ENCODE measurements at regions not wholly inside any gene's neighbourhood (a gene's known extent, or its start where the extent isn't known, plus 50 kb on each side); places are given as distances from the start of the nearest gene placed in this dataset.
"Not testable (repeated sequence)": the region's sequence is repeated elsewhere in the genome, so short reads cannot be mapped to it uniquely, and the experiment has no call there.

DNA sequence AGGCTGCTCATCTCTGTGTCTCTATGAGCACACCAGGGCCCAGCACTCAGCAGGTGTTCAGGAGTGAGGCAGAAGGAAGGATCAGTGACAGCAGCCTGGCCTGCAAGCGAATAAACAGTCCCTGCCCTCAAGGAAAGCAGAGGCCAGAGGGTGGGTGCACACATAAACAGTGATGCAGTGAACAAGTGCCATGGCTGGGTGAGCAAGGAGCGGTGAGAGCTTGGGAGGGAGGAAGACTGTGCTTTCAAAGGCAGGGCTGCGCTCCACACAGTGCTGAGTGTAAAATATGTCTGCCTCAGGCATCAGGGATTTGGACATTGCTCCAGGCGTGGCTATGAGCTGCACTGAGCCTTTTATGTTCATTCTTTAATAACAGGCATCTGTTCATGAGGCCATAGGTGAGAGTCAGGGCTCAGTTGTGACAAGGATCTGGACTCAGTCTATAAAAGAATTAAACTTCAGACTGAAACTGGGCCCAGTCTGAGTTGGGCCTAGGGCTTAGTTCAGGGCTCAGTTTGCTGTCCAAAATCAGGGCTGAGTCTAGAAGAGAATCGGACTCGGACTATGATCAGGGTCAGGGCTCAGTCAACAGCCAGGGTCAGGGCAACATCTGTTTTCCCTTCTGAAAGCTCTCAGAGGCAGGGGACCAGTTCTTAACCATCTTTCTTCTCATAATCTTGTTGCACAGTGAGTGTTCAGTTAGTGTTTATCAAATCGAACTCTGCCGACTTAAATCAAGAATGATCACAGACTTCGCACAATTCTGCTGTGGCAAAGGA, 213.7 kb downstream of the FOXD2 start:
- ATAC-seq (no peak), DNase-seq (no peak)
- Mint-ChIP-seq H3K36me3 (ENCODE audit: low read depth) (no peaks in the 10 kb centered on the region), H3K27ac (no peak overlapping the region), H3K4me3 (no peak overlapping the region), H3K4me1 (peaks cover 3% of the 10 kb centered on the region), H3K27me3 (peaks cover 54% of the 10 kb centered on the region)
- H3K9me3 ChIP-seq (ENCODE audit: control insufficient read depth, low read length, poor library complexity, severe bottlenecking): no peaks in the 10 kb centered on the region

DNA sequence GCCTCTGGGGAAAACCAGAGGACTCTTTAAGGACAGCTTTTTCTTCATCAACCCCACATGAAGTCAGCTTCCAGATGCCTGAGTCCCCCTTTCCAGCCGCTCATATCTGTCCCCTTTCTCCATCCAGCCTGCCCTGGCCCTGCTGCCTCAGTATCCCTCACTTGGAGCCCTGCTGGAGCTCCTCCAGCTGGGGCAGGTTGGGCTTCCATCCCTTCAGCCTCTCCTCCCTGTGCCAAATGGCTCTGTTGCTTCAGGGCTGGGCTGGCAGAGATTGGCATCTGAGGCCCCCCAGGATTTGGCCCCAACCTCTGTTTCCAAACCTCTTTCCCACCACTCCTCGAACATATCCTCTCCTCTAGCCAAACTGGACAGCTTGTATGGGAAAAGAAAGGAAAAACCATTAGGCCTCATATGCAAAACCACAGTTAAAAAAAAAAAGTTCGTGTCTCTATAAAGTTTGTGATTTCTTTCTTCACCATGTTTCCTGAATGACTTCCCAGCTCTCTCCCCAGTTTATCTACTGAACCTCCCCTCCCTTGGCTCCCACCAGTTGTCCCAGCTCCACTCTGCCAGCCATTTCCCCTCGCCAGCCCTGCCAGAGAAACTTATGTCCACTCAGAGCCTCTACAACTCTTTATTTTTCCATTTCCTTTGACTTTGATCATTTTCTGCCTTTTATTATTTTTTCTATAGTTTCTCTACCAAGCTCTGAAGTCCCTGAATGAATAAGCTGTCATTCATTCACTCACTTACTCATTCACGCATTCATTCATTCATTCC, 217.9 kb downstream of the FOXD2 start:
- ATAC-seq (no peak), DNase-seq (no peak)
- no peak overlapping the region for H3K4me3 Mint-ChIP-seq
- no peaks in the 10 kb centered on the region for H3K9me3 ChIP-seq (ENCODE audit: control insufficient read depth, low read length, poor library complexity, severe bottlenecking)
- no peaks in the 10 kb centered on the region for H3K36me3 Mint-ChIP-seq (ENCODE audit: low read depth)
- H3K4me1 Mint-ChIP-seq: no peaks in the 10 kb centered on the region
- H3K27ac Mint-ChIP-seq: no peak overlapping the region
- peaks cover 68% of the 10 kb centered on the region for H3K27me3 Mint-ChIP-seq

DNA sequence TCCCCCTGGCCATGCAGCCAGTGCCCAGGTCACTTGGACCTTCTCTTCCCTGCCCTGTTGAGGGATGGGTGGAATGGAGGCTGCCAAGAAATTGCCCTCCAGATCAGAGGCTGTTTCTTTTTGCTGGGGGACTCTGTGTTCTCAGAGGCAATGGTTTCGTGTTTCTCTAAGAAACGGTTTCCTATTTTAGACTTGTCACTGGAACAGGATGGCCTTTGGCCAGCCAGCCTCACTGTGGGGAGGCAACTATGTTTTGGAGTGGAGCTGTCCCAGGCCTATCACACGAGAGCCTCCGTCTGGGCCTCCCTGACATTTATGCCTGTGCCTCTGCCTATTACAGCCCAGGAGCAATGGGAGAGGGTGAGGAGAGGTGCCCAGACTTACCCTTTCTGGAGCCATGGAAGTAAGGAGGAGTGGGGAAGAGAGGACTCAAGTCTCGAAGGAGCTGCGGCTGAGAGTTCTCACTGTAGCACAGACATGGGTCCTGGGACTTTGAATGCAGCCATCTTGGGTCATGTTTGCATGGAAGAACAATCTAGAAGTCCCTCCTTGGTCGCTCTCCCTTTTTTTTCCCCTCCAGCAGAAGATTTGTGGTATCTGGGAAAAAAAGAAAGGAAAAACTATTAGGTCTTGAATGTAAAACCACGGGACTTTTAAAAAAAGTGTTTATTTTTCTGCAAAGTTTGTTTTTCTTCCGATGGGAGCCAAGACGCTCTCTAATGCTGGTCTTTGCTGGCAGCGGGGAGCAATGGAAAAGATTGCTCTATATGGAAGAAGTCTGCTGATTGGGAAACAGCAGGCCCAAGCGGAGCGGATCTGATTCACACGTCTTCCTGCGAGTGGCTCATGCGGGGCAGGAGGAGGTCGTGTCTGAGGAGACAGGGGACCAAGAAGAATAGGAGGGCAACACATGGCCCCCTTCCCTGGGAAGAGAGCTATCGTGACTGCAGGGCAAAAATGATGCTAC, 219.2 kb downstream of the FOXD2 start:
- no peak overlapping the region for H3K27ac Mint-ChIP-seq
- no peaks in the 10 kb centered on the region for H3K9me3 ChIP-seq (ENCODE audit: control insufficient read depth, low read length, poor library complexity, severe bottlenecking)
- no peak for DNase-seq
- H3K36me3 Mint-ChIP-seq (ENCODE audit: low read depth): no peaks in the 10 kb centered on the region
- peaks cover 62% of the 10 kb centered on the region for H3K27me3 Mint-ChIP-seq
- ATAC-seq: no peak
- no peaks in the 10 kb centered on the region for H3K4me1 Mint-ChIP-seq
- no peak overlapping the region for H3K4me3 Mint-ChIP-seq

DNA sequence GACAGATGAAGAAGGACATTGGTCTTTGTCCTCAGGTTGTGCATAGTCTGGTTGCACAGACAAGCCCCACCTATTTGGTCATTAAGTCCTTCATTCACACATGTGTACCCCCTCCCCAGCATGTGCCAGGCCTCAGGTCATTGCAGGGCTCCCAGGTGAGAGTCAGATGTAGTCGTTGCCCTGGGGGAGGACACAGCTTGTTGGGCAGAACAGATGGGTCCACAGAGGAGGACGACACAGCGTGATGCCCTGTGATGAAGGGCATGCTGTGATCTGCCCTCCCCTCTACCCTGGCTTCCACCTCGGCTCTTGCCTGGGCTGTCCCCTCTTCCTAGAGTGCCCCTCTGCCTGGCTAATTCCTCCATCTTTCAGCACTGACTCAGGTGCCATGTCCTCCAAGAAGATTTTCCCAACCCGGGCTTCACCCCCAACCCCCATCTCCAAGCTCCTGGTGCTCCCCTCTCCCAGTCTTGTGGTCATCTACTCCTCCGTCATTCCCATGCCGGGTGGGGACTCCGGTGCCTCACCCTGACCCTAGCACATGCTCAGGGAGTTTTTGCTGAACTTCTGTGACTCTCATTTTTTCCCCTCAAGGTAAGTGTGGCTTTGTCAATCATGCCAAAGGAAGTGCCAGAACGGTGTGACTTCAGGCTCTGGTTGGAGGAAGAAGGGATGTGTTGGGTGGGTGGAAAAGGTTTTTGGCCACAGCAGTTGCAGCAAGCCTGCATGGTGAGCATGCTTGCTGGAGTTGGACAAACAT, 220.5 kb downstream of the FOXD2 start:
- H3K9me3 ChIP-seq (ENCODE audit: control insufficient read depth, low read length, poor library complexity, severe bottlenecking): no peaks in the 10 kb centered on the region
- ATAC-seq (no peak), DNase-seq (no peak)
- no peak overlapping the region for H3K4me3 Mint-ChIP-seq
- H3K36me3 Mint-ChIP-seq (ENCODE audit: low read depth): no peaks in the 10 kb centered on the region
- H3K27me3 Mint-ChIP-seq: peaks cover 60% of the 10 kb centered on the region
- H3K4me1 Mint-ChIP-seq: peaks cover 3% of the 10 kb centered on the region
- no peak overlapping the region for H3K27ac Mint-ChIP-seq

DNA sequence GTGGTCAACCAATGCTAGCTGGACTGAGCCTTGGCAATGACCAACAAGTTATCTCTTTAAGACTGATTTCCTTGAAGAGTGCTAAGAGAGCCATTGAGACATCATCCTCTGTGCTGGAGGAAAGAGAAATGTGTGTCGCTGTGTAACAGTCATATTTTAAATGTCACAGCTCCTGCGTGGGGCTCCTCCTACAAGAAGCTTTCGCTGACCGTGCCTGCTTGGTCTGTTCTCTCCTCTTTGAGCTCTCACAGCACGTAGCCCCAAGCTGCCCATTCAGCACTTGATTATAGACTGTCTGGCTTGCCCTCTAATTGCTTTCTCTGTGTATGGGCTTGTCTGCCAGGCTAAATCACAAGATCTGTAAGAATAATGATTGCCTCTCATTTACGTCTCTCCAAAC, 221.3 kb downstream of the FOXD2 start:
- Mint-ChIP-seq H3K4me1 (peaks cover 3% of the 10 kb centered on the region), H3K36me3 (ENCODE audit: low read depth) (no peaks in the 10 kb centered on the region), H3K27ac (no peak overlapping the region), H3K4me3 (no peak overlapping the region), H3K27me3 (peaks cover 54% of the 10 kb centered on the region)
- ATAC-seq (no peak), DNase-seq (no peak)
- H3K9me3 ChIP-seq (ENCODE audit: control insufficient read depth, low read length, poor library complexity, severe bottlenecking): no peaks in the 10 kb centered on the region

DNA sequence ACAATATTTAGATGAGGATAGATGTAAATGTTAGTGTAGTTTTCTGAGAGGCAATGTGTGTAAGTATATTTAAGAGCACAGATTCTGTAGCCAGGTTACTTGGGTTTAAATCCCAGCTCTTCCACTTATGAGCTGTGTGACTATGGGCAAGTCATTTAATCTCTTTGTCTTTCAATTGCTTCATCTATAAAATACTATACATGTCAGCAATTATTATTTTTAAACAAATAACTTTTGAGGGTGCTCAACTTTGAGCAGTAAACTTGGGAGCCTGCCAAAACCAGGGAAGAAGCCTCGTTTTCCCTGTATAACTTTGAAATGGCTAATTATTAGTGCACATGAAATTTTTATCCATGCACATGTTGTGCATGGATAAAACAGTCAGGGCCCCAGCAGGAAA, 222.8 kb downstream of the FOXD2 start:
- Mint-ChIP-seq H3K36me3 (ENCODE audit: low read depth) (no peaks in the 10 kb centered on the region), H3K27ac (no peak overlapping the region), H3K4me3 (no peak overlapping the region), H3K4me1 (peaks cover 3% of the 10 kb centered on the region), H3K27me3 (peaks cover 41% of the 10 kb centered on the region)
- DNase-seq: no peak
- H3K9me3 ChIP-seq (ENCODE audit: control insufficient read depth, low read length, poor library complexity, severe bottlenecking): no peaks in the 10 kb centered on the region
- ATAC-seq: no peak

DNA sequence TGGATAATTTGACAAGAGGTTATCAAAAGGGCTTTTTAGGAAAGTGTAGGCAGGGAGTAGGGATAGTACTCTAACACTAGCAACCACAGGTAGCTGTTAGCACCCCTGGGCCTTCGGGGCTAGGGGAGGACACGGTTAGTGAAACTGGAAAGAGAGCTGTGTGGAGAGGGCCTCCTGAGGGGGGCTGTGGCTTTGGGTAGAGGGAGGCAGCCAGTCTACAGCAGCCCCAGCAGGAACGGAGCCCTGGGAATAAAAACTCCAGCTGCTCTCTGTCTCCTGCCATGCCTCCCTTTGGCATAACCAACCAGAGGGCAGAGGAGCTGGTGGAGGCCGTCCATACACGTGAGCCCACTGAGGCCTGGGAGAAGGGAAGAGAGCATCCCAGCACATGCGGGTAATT, 223.2 kb downstream of the FOXD2 start:
- Mint-ChIP-seq H3K4me3 (no peak overlapping the region), H3K27ac (no peak overlapping the region), H3K4me1 (peaks cover 3% of the 10 kb centered on the region), H3K36me3 (ENCODE audit: low read depth) (no peaks in the 10 kb centered on the region), H3K27me3 (peaks cover 37% of the 10 kb centered on the region)
- ATAC-seq (no peak), DNase-seq (no peak)
- H3K9me3 ChIP-seq (ENCODE audit: control insufficient read depth, low read length, poor library complexity, severe bottlenecking): no peaks in the 10 kb centered on the region

DNA sequence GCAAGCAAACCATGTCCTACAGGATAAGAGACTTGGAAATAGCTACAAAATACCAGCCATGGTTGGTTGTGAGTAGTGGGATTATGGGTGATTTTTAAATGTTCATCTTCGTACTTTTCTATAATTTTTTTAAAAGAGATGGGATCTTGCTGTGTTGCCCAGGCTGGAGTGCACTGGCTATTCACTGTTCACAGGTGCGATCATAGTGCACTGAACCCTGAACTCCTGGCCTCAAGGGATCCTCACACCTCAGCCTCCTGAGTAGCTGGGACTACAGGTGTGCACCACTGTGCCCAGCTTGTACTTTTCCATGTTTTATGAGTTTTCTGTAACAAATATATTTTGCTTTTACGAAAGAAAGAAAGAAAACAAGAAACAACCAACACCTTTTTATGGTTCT, 224.2 kb downstream of the FOXD2 start:
- peaks cover 27% of the 10 kb centered on the region for H3K27me3 Mint-ChIP-seq
- H3K9me3 ChIP-seq (ENCODE audit: control insufficient read depth, low read length, poor library complexity, severe bottlenecking): no peaks in the 10 kb centered on the region
- H3K36me3 Mint-ChIP-seq (ENCODE audit: low read depth): no peaks in the 10 kb centered on the region
- no peak overlapping the region for H3K27ac Mint-ChIP-seq
- no peak overlapping the region for H3K4me3 Mint-ChIP-seq
- H3K4me1 Mint-ChIP-seq: peaks cover 3% of the 10 kb centered on the region
- ATAC-seq: no peak
- no peak for DNase-seq

DNA sequence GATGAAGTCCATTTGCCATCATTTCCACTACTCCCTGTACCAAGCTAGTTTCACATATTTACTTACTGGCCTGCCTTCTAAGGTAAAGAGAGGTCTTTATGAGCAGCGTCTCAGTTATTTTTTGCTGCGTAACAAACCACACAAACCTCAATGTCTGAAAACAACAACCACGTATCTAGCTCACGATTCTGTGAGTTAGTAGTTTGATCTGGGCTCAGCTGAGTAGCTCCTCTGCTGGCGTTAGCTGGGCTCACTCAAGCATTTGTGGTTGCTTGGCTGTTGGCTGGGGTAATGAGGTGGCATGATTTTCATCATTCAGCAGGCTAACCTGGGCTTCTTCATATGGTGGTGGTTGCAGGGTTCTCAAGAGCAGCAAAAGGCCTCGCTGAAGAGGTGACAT, 225.4 kb downstream of the FOXD2 start:
- H3K4me1 Mint-ChIP-seq: peaks cover 3% of the 10 kb centered on the region
- H3K27ac Mint-ChIP-seq: no peak overlapping the region
- no peak overlapping the region for H3K4me3 Mint-ChIP-seq
- ATAC-seq (no peak), DNase-seq (no peak)
- no peaks in the 10 kb centered on the region for H3K36me3 Mint-ChIP-seq (ENCODE audit: low read depth)
- peaks cover 15% of the 10 kb centered on the region for H3K27me3 Mint-ChIP-seq
- no peaks in the 10 kb centered on the region for H3K9me3 ChIP-seq (ENCODE audit: control insufficient read depth, low read length, poor library complexity, severe bottlenecking)

DNA sequence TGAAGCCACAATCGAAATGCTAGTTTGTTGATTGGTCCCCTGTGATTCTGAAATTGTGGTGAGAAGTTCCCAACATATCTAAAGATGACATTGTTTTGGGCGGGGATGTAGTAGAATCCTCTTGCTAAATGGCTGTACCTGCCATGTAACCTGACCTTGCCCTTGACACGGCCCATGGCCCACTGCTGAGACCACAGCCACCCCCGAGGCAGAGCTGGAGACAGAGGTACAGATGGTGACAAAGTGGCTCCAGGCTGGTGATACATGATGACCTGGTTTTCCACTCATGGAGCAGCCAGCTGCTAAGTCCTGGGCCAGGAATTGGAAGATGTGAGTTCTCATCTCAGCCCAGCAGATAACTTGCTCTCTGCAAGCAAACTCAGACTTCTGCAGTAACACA, 226.5 kb downstream of the FOXD2 start:
- Mint-ChIP-seq H3K27me3 (peaks cover 6% of the 10 kb centered on the region), H3K4me3 (no peak overlapping the region)

DNA sequence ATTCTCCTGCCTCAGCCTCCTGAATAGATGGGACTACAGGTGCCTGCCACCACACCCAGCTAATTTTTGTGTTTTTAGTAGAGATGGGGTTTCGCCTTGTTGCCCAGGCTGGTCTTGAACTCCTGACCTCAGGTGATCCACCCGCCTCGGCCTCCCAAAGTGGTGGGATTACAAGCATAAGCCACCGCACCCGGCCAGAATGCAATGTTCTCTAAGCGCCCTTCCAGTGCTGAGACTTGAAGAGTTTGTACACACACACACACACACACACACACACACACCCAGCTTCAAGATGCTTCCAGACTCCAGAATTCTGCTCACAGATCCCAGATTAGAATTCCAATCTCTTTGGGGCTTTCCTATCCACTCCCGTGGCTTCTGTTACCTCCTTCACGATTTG, 227.1 kb downstream of the FOXD2 start:
- ATAC-seq; H3K36me3 Mint-ChIP-seq (ENCODE audit: low read depth); H3K9me3 ChIP-seq (ENCODE audit: control insufficient read depth, low read length, poor library complexity, severe bottlenecking); DNase-seq; H3K4me1 Mint-ChIP-seq; H3K4me3 Mint-ChIP-seq; H3K27me3 Mint-ChIP-seq; H3K27ac Mint-ChIP-seq: not testable (repeated sequence)

More for the DNA sequence above, 226.5 kb downstream of the FOXD2 start:
- H3K9me3 ChIP-seq (ENCODE audit: control insufficient read depth, low read length, poor library complexity, severe bottlenecking): no peaks in the 10 kb centered on the region
- Mint-ChIP-seq H3K27ac (no peak overlapping the region), H3K36me3 (ENCODE audit: low read depth) (no peaks in the 10 kb centered on the region), H3K4me1 (peaks cover 3% of the 10 kb centered on the region)
- ATAC-seq (no peak), DNase-seq (no peak)

DNA sequence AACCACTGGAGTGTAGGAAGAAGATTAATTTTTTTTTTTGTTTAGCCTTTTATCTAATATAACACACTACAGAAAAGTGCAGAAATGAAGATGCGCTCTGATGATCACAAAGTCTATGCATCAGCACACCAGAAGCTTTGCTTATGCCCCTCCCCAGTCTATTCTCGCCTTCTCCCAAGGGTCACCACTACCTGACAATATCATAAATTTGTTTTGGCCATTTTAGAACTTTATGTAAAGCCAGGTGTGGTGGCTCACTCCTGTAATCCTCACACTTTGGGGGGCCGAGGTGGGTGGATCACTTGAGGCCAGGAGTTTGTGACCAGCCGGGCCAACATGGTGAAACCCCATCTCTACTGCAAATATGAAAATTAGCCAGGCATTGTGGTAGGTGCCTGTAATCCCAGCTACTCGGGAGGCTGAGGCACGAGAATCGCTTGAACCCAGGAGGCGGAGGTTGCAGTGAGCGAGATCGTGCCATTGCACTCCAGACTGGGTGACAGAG, 231.3 kb downstream of the FOXD2 start:
- Mint-ChIP-seq H3K4me3 (no peak overlapping the region), H3K36me3 (ENCODE audit: low read depth) (peaks cover 2% of the 10 kb centered on the region), H3K4me1 (no peaks in the 10 kb centered on the region), H3K27me3 (no peaks in the 10 kb centered on the region), H3K27ac (no peak overlapping the region)
- no peak for DNase-seq
- ATAC-seq: no peak
- H3K9me3 ChIP-seq (ENCODE audit: control insufficient read depth, low read length, poor library complexity, severe bottlenecking): no peaks in the 10 kb centered on the region
